A549 (cell line): ENCODE measurements at regions not wholly inside any gene's neighbourhood (a gene's known extent, or its start where the extent isn't known, plus 50 kb on each side); places are given as distances from the start of the nearest gene placed in this dataset.

Experiments used
- CEBPB ChIP-seq, 2 experiments: fragments of >200 bp in 1 of 2; sonication (Bioruptor Twin) in 1 of 2; formaldehyde crosslinking in 1 of 2; IDR thresholded peaks; 2 replicates each; pipeline ENCODE4 v1.6.1; 2012 to 2016
- HOXB5 ChIP-seq: fragments of 250-450 bp; sonication (Bioruptor Pico); IDR thresholded peaks from 2 replicates; pipeline ENCODE4 v1.5.0; 2020; ENCODE audit warnings: mild to moderate bottlenecking, moderate library complexity
- REST ChIP-seq: fragments of 200-600 bp; sonication (generic); IDR thresholded peaks from 2 replicates; pipeline ENCODE4 v1.6.1; 2016; ENCODE audit warnings: antibody characterized with exemption, mild to moderate bottlenecking, moderate library complexity
- SREBF2 ChIP-seq: fragments of 450-650 bp; IDR thresholded peaks from 2 replicates; pipeline ENCODE4 v1.6.1; 2014; ENCODE audit warnings: mild to moderate bottlenecking, moderate library complexity
- TF ChIP-seq, protein P1 (sequence below): IDR thresholded peaks from 2 replicates; pipeline ENCODE4 v1.6.1; 2012
- TF ChIP-seq, protein P2 (sequence below): fragments of >200 bp; sonication (Bioruptor Twin); formaldehyde crosslinking; IDR thresholded peaks from 3 replicates; pipeline ENCODE4 v1.5.1; 2016

DNA sequence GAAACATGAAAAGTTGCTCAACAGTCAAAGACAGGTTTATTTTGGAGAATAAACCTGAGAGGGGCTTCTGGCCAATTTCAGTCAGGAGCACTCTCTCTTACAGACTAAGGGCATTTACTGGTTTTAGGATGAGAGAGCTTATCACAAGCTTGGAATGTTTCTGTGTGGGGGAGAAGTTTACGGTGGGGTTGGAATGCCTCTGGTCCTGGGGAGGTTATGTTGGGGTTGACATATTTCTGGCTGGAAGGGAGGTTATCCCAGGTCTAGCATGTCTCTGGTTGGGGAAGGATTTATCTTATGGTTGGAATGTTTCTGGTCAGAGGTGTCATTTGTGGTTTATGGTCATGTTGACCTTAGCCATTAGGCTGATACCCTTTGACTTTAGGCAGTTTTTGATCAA, 1867.3 kb downstream of the EFNA5 start:
- TF ChIP-seq CEBPB (IDR thresholded peaks at IDR 0.05) (no peak), SREBF2 (no peak), REST (no peak), HOXB5 (no peak)
- TF ChIP-seq, protein P1, sequence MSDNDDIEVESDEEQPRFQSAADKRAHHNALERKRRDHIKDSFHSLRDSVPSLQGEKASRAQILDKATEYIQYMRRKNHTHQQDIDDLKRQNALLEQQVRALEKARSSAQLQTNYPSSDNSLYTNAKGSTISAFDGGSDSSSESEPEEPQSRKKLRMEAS = no peak
- TF ChIP-seq, protein P2, sequence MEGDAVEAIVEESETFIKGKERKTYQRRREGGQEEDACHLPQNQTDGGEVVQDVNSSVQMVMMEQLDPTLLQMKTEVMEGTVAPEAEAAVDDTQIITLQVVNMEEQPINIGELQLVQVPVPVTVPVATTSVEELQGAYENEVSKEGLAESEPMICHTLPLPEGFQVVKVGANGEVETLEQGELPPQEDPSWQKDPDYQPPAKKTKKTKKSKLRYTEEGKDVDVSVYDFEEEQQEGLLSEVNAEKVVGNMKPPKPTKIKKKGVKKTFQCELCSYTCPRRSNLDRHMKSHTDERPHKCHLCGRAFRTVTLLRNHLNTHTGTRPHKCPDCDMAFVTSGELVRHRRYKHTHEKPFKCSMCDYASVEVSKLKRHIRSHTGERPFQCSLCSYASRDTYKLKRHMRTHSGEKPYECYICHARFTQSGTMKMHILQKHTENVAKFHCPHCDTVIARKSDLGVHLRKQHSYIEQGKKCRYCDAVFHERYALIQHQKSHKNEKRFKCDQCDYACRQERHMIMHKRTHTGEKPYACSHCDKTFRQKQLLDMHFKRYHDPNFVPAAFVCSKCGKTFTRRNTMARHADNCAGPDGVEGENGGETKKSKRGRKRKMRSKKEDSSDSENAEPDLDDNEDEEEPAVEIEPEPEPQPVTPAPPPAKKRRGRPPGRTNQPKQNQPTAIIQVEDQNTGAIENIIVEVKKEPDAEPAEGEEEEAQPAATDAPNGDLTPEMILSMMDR = no peak
